NOMO-1 treated with DMSO at 0.1 percent for 48 hours (cell line): ENCODE measurements at regions not wholly inside any gene's neighbourhood (a gene's known extent, or its start where the extent isn't known, plus 50 kb on each side); places are given as distances from the start of the nearest gene placed in this dataset.

ENCODE experiments used
- DNase-seq: peaks from one replicate; lab custom pipeline; 2025; ENCODE audit not compliant: unreplicated experiment; lab: John Stamatoyannopoulos, UW

- no peak for DNase-seq
Observed at GRCh38 chr4:14652522-14652921, 349.8 kb upstream of the CPEB2 start.

- no peak for DNase-seq
Observed at GRCh38 chr4:14653338-14653737, 348.9 kb upstream of the CPEB2 start.

GRCh38 chr4:14659286-14659685 is 343.0 kb upstream of the CPEB2 start:
- no peak for DNase-seq

- DNase-seq = no peak
Observed at GRCh38 chr4:14667624-14668151, 334.6 kb upstream of the CPEB2 start.

GRCh38 chr4:14668296-14668695 is 334.0 kb upstream of the CPEB2 start:
- DNase-seq = no peak

- no peak for DNase-seq
Observed at GRCh38 chr4:14669371-14669770, 332.9 kb upstream of the CPEB2 start.

GRCh38 chr4:14671146-14671545 is 331.1 kb upstream of the CPEB2 start:
- DNase-seq = no peak

- no peak for DNase-seq
Observed at GRCh38 chr4:14675279-14675985, 326.8 kb upstream of the CPEB2 start.

GRCh38 chr4:14679906-14680305 is 322.4 kb upstream of the CPEB2 start:
- DNase-seq = no peak

GRCh38 chr4:14681330-14681729 is 321.0 kb upstream of the CPEB2 start:
- DNase-seq = no peak

- no peak for DNase-seq
Observed at GRCh38 chr4:14693728-14694127, 308.6 kb upstream of the CPEB2 start.

- DNase-seq = no peak
Observed at GRCh38 chr4:14695095-14695845, 307.0 kb upstream of the CPEB2 start.

- DNase-seq = no peak
Observed at GRCh38 chr4:14700083-14700482, 302.2 kb upstream of the CPEB2 start.

GRCh38 chr4:14700544-14700943 is 301.7 kb upstream of the CPEB2 start:
- no peak for DNase-seq

- no peak for DNase-seq
Observed at GRCh38 chr4:14701389-14701788, 300.9 kb upstream of the CPEB2 start.

- no peak for DNase-seq
Observed at GRCh38 chr4:14701896-14702295, 300.4 kb upstream of the CPEB2 start.

- DNase-seq = no peak
Observed at GRCh38 chr4:14708574-14708973, 293.7 kb upstream of the CPEB2 start.

- DNase-seq = no peak
Observed at GRCh38 chr4:14711259-14711658, 291.0 kb upstream of the CPEB2 start.

GRCh38 chr4:14716691-14717090 is 285.6 kb upstream of the CPEB2 start:
- no peak for DNase-seq

- DNase-seq = no peak
Observed at GRCh38 chr4:14719053-14719452, 283.2 kb upstream of the CPEB2 start.

GRCh38 chr4:14726441-14726840 is 275.8 kb upstream of the CPEB2 start:
- DNase-seq = no peak

- DNase-seq = no peak
Observed at GRCh38 chr4:14726877-14727361, 275.4 kb upstream of the CPEB2 start.
